GM12892 (cell line): ENCODE measurements at regions not wholly inside any gene's neighbourhood (a gene's known extent, or its start where the extent isn't known, plus 50 kb on each side); places are given as distances from the start of the nearest gene placed in this dataset.

Experiments used
- POLR2A ChIP-seq: IDR thresholded peaks from 2 replicates; pipeline ENCODE4 v1.6.1; 2011; ENCODE audit warnings: low read depth, low read length, control low read depth
- TAF1 ChIP-seq: IDR thresholded peaks from 2 replicates; pipeline ENCODE4 v1.6.1; 2011; ENCODE audit warnings: low read depth, mild to moderate bottlenecking, control low read depth, low read length, borderline replicate concordance

DNA sequence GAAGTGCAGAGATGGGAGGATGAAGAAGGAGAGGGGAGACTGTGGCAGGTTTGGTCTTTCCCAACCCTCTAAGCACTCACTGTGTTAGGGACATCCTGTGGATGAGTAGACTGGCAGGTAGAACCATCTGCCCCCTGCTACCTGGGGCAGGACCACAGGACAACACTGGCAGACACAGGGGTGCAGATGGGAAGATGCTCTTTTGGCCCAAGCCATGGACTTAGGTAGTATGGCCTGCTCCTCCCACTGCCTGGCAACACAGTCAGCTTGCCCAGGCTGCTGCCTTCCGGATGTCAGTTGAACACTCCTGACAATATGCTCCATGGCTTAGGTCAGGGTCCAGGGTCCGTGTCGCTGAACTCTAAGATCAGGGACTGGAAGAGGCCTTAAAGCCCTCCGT, 140.7 kb upstream of the NAV2 start:
- TF ChIP-seq POLR2A (no peak), TAF1 (no peak)
